ENCODE measurements at regions not wholly inside any gene's neighbourhood (a gene's known extent, or its start where the extent isn't known, plus 50 kb on each side); places are given as distances from the start of the nearest gene placed in this dataset.
"Not testable (repeated sequence)": the region's sequence is repeated elsewhere in the genome, so short reads cannot be mapped to it uniquely, and the experiment has no call there.

DNA sequence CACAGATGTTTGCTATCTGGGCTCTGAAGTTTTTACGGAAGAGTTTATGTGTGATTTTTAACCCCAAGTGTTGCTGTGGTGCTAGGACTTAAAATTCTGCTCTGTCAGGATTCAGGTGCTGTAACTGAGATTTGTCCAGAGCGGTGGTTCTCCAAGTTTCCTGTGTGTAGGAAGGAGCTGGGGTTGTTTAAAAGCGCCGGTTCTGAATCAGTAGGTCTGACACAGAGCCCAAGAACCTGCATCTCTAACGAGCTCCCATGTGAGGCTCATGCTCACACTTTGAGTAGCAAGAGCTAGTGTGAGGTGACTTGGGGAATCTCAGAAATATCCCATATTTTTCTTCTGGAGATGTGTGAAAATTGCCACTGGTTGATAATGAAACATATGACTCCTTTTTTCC lies 325.5 kb downstream of the SATB1 start:
- peak; percentile 17 for DNase-seq
- in situ Hi-C loops (cut with HindIII; ENCODE audit: low pct_ligation_motif_present, low pct_unique_long_range_greater_than_20kb, low sequenced_read_pairs) = no loop called here

GRCh38 chr3:18098960-18099587 lies 326.1 kb downstream of the SATB1 start:
- peak; percentile 90 for DNase-seq
- in situ Hi-C loops (cut with HindIII; ENCODE audit: low pct_ligation_motif_present, low pct_unique_long_range_greater_than_20kb, low sequenced_read_pairs) = no loop called here

DNA sequence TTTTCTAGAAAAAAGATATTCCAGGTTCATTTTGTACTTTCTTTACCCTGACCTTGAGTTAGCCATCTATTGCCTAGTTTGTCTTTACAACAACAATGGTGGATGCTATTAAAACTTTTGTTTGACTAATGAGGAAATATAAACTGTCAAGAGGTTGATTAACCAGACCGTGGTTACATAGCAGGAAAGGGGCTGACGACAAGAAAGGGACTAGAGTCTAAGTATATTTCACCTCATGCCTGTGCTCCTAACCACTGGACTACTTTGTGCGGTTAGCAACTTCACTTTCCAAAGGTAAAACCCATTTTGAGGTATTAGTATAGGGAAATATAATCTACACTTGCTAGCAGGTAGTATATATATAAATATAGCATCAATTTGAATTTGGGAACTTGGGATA lies 327.1 kb downstream of the SATB1 start:
- in situ Hi-C loops (cut with HindIII; ENCODE audit: low pct_ligation_motif_present, low pct_unique_long_range_greater_than_20kb, low sequenced_read_pairs) = no loop called here
- DNase-seq = no peak

- in situ Hi-C loops (cut with HindIII; ENCODE audit: low pct_ligation_motif_present, low pct_unique_long_range_greater_than_20kb, low sequenced_read_pairs) = no loop called here
Measured at GRCh38 chr3:18097473-18097872, 327.7 kb downstream of the SATB1 start.

DNA sequence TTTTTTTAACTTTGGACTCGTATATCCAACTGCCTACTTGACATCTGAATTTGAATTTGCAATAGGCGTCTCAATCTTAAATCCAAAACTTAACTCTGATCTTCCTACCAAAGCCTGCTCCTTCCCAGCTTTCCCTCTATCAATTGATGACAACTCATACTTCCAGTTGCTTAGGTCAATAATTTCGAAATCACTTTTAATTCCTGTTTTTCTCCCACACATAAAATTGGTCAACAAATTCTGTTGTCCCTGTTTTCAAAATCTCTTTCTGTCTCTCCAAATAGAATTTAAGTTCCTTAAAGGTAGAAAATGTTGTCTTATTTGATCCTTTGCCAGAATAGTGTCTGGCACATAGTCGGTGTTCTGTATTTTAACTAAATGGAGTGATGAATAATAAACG lies 332.4 kb downstream of the SATB1 start:
- no peak for DNase-seq
- in situ Hi-C loops (cut with HindIII; ENCODE audit: low pct_ligation_motif_present, low pct_unique_long_range_greater_than_20kb, low sequenced_read_pairs) = no loop called here

More at GRCh38 chr3:18097473-18097872, 327.7 kb downstream of the SATB1 start:
- no peak for DNase-seq

DNA sequence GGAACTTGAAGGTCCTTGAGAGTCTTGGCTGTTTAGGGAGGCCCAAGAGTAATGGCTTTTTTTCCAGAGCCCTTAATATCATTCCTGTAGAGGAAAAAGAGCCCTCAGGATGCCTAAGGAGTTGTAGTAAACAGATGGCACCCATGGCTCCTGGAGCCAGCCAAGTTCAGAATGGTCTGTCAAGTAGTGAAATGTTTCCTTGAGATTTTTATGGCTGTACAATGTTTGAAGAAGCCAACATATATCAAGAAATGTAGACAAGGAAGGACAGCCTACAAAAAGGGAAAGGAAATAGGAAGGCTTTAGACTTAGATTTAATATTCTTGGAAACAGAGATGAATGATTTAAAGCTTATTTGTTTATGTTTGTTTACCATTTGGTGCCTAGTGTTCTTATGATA lies 334.8 kb downstream of the SATB1 start:
- no peak for DNase-seq
- in situ Hi-C loops (cut with HindIII; ENCODE audit: low pct_ligation_motif_present, low pct_unique_long_range_greater_than_20kb, low sequenced_read_pairs) = no loop called here

- in situ Hi-C loops (cut with HindIII; ENCODE audit: low pct_ligation_motif_present, low pct_unique_long_range_greater_than_20kb, low sequenced_read_pairs) = no loop called here
- no peak for DNase-seq
Measured at GRCh38 chr3:18087988-18088387, 337.2 kb downstream of the SATB1 start.

GRCh38 chr3:18086760-18087159 lies 338.4 kb downstream of the SATB1 start:
- DNase-seq = no peak
- in situ Hi-C loops (cut with HindIII; ENCODE audit: low pct_ligation_motif_present, low pct_unique_long_range_greater_than_20kb, low sequenced_read_pairs) = no loop called here

GRCh38 chr3:18086078-18086477 lies 339.1 kb downstream of the SATB1 start:
- DNase-seq = no peak
- in situ Hi-C loops (cut with HindIII; ENCODE audit: low pct_ligation_motif_present, low pct_unique_long_range_greater_than_20kb, low sequenced_read_pairs) = no loop called here

DNA sequence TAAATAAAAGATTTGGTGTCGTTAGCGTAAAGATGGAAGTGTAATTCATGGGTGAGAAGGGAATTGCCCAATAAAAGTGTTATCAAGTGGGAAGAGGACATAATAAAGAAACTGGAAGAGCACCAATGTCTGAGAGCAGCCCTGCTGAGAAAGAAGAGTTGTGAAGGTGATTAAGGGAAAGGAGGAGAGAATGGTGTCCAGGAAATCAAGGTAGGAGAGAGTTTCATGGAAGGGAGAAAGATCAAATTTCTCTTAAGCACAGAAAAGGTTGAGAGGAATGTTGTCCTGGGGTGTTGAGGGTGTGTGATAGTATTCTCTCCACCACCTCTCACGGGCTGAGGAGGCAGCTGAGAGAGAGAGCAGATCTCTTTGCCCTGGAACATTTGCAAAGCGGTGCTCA lies 339.7 kb downstream of the SATB1 start:
- DNase-seq = no peak
- in situ Hi-C loops (cut with HindIII; ENCODE audit: low pct_ligation_motif_present, low pct_unique_long_range_greater_than_20kb, low sequenced_read_pairs) = no loop called here

DNA sequence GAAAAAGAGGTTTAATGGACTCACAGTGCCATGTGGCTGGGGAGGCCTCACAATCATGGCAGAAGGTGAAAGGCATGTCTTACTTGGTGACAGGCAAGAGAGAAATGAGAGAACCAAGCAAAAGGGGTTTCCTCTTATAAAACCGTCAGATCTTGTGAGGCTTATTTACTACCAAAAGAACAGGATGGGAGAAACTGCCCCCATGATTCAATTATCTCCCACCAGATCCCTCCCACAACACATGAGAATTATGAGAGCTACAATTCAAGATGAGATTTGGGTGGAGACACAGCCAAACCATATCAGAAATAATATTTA lies 340.8 kb upstream of the TBC1D5 start:
- DNase-seq; in situ Hi-C loops (cut with HindIII; ENCODE audit: low pct_ligation_motif_present, low pct_unique_long_range_greater_than_20kb, low sequenced_read_pairs): not testable (repeated sequence)

- no peak for DNase-seq
- in situ Hi-C loops (cut with HindIII; ENCODE audit: low pct_ligation_motif_present, low pct_unique_long_range_greater_than_20kb, low sequenced_read_pairs) = no loop called here
Measured at GRCh38 chr3:18082551-18083272, 340.3 kb upstream of the TBC1D5 start.

DNA sequence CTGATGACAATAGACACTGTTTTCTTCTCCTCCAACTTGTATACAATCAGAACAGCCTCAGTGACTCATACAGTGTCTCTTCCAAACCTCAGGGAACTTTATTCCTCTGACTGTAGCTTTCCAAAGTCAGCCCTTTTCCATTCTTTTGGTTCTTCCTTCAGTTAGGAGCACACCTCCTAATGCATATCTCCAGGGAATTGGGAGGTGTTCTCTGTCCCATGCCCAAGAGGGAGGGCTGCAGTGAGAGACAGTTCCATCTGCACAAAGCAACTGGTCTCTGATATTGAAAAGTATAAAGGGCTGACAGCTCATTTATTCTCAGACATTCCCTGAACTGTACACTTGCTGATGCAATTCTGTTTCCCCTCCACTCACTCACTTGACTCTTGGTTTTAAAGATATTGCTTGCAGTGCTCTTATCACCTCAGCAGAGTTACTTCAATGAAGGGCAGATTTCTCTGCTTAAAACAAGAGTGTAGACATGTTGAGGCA lies 337.8 kb upstream of the TBC1D5 start:
- in situ Hi-C loops (cut with HindIII; ENCODE audit: low pct_ligation_motif_present, low pct_unique_long_range_greater_than_20kb, low sequenced_read_pairs) = no loop called here

DNA sequence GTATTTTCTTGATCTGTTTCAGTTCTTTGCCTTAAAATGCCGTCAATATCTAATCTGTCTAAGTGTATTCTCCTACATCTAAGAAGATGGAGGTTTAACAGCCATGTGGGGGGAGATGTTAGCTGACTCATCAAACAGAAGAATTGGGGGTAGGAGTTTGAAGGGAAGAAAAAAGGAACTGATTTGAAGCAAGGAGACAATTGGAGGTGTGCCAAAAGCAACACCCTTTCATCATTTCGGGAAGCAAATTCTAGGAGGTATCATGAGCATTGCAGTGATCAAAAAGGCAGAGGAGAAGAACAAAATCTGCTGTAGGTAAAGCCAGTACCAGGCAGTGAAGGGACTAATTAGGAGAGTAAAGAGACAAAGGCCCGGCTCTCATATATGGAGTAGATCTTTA lies 337.3 kb upstream of the TBC1D5 start:
- in situ Hi-C loops (cut with HindIII; ENCODE audit: low pct_ligation_motif_present, low pct_unique_long_range_greater_than_20kb, low sequenced_read_pairs) = no loop called here
- no peak for DNase-seq

More for the DNA sequence above, 337.8 kb upstream of the TBC1D5 start:
- DNase-seq = no peak

DNA sequence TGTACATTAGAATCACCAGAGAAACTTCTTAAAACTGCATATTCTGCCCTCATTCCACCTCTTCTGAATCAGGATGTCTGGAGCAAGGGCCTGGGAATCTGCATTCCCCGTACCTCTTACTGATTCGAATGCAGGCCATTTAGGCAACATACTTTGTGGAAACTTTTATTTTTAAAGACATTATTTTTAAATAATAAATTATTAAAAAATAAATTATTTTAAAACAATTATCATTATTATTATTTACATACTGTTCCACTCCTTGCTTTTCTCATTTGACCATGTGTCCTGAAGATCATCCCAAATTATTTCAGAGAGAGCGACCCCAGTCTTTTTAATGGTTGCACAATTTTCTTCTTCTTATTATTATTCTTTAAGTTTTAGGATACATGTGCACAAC lies 336.6 kb upstream of the TBC1D5 start:
- in situ Hi-C loops (cut with HindIII; ENCODE audit: low pct_ligation_motif_present, low pct_unique_long_range_greater_than_20kb, low sequenced_read_pairs) = no loop called here
- DNase-seq = no peak

DNA sequence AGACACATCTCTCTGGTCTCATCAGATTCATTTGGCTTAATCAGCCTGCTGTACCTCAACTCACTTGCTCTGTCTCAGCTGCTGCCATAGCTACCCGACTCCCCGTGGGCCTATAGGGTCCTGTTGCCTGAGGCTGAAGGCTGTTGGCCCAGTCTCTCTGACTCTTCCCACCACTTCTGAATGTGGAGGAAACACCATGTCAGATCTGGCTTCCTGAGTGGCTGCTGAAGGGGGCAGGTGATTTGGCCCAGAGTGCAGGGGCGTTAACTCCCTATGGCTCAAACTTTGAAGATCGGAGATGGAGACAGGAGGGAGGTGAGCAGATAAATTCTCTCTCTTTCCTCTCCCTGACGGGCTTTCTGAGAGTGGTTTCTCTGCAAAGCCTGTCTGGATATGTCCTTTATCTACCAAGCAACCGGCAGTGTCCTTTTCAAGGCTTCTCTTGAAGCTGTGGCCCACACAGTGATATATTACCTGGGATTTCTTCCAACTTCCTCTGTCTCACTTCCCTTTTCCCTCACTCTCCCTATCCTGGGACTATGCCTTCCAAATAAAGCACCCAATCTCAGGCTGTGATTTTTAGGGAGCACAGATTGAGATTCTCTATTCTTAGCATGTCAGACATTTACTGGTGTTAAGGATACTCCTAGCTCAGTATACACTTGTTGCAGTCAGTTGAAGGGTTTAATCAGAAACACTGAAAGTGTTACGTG lies 334.9 kb upstream of the TBC1D5 start:
- DNase-seq = no peak
- in situ Hi-C loops (cut with HindIII; ENCODE audit: low pct_ligation_motif_present, low pct_unique_long_range_greater_than_20kb, low sequenced_read_pairs) = no loop called here

- in situ Hi-C loops (cut with HindIII; ENCODE audit: low pct_ligation_motif_present, low pct_unique_long_range_greater_than_20kb, low sequenced_read_pairs) = no loop called here
- no peak for DNase-seq
Measured at GRCh38 chr3:18076301-18076700, 333.9 kb upstream of the TBC1D5 start.

DNA sequence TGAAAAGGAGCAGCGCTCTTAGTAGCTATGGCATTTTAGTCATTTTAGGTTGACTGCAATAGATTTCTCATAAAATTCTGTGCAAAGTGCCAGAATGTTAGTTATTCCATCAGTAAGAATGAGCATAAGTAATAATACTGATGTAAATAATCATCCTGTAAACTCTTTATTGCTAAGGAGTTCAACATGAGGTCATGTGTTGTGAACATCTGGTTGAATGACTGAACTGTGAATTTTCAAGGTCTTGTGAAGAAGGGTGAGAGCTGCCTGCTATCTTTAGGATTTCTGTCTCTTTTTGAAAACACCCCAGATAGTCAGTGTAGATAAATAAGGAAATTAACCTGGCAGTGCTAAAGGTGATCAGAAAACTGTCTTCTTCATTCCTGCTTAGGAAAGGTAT lies 333.4 kb upstream of the TBC1D5 start:
- in situ Hi-C loops (cut with HindIII; ENCODE audit: low pct_ligation_motif_present, low pct_unique_long_range_greater_than_20kb, low sequenced_read_pairs) = no loop called here
- no peak for DNase-seq

DNA sequence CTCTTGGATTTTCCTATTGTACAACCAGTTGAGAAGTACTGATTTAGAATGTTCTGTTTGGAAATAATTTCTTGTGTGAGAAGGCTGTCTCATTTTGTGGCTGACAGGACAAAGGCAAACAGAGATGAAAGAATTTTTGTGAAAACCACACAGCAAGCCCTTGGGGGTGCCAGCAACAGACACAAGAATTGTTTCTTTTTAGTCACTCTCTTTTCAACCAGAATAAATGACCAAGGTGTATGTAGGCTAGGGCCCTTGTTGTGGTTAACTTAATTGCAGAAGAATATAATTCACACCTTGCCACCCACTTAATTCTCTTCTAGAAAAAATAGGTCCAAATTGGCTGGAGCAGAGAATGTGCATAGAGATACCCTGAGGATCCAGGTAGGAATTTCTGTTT lies 329.4 kb upstream of the TBC1D5 start:
- in situ Hi-C loops (cut with HindIII; ENCODE audit: low pct_ligation_motif_present, low pct_unique_long_range_greater_than_20kb, low sequenced_read_pairs) = no loop called here
- no peak for DNase-seq

DNA sequence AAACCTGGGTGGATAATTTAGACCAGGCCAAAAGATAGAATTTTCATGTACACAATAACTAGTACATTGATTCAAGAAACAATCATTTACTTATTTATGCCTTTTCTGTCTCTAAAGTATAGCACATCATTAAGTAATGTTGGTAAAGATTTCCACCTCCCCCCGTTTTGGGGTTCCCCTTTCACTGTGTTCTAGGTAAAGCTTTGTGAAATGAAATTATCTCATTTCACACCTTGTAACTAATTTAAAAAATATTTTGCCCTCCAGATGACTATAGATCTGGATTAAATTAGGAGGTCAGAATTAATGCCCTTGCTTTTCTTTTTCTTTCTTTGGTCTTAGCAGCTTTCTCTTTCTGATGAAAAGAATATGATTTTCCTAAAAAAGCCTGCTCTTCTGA lies 328.5 kb upstream of the TBC1D5 start:
- in situ Hi-C loops (cut with HindIII; ENCODE audit: low pct_ligation_motif_present, low pct_unique_long_range_greater_than_20kb, low sequenced_read_pairs) = no loop called here
- no peak for DNase-seq

All from ACHN (cell line).